Esophagus squamous epithelium (tissue), 4 donors: ENCODE measurements at regions not wholly inside any gene's neighbourhood (a gene's known extent, or its start where the extent isn't known, plus 50 kb on each side); places are given as distances from the start of the nearest gene placed in this dataset.

Experiments
- POLR2A ChIP-seq, 4 donors: fragments of 450-650 bp; IDR thresholded peaks; one replicate each; pipeline ENCODE4 v1.6.1; 2017; ENCODE audit warnings: antibody characterized with exemption in 4 of 4, mild to moderate bottlenecking in 4 of 4, moderate library complexity in 3 of 4
- TF ChIP-seq, protein P1 (sequence below), 6 experiments: fragments of 450-650 bp in 4 of 6; fragments of 200-600 bp in 2 of 6; sonication (generic) in 2 of 6; IDR thresholded peaks; one replicate each; pipeline ENCODE4 v1.5.1; 2016 to 2019; ENCODE audit warnings: antibody characterized with exemption in 6 of 6, mild to moderate bottlenecking in 4 of 6, moderate library complexity in 4 of 6

DNA sequence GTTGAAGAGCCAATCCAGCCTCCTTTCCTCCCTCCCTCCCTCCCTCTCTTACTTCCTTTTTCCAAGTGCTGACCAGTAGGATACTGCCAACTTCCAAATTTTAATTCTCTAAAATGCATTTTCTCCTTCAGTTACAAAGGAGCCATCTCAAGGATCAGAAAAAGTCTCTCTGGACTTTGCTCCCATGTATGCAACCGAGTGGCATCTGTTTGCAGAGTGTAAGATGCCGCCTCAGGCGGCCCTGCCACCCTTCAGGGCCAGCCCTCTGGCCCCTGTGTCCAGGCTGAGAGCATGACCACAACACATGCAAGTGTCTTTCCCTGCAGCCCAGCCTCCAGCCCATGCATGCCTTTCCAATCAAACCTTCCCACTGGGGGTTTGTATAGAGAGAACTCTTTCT is 205.3 kb upstream of the RAB4A start:
- TF ChIP-seq, protein P1, sequence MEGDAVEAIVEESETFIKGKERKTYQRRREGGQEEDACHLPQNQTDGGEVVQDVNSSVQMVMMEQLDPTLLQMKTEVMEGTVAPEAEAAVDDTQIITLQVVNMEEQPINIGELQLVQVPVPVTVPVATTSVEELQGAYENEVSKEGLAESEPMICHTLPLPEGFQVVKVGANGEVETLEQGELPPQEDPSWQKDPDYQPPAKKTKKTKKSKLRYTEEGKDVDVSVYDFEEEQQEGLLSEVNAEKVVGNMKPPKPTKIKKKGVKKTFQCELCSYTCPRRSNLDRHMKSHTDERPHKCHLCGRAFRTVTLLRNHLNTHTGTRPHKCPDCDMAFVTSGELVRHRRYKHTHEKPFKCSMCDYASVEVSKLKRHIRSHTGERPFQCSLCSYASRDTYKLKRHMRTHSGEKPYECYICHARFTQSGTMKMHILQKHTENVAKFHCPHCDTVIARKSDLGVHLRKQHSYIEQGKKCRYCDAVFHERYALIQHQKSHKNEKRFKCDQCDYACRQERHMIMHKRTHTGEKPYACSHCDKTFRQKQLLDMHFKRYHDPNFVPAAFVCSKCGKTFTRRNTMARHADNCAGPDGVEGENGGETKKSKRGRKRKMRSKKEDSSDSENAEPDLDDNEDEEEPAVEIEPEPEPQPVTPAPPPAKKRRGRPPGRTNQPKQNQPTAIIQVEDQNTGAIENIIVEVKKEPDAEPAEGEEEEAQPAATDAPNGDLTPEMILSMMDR (IDR thresholded peaks at IDR 0.05), result no peak
- TF ChIP-seq POLR2A (IDR thresholded peaks at IDR 0.05), result no peak
